Thoracic aorta (tissue), 2 donors: ENCODE measurements at regions not wholly inside any gene's neighbourhood (a gene's known extent, or its start where the extent isn't known, plus 50 kb on each side); places are given as distances from the start of the nearest gene placed in this dataset.

ENCODE experiments used
- ATAC-seq: fragments of 150-250 bp; one replicate; pipeline ENCODE4 v1.8.0; 2017; ENCODE audit warnings: low read depth; ENCODE audit not compliant: insufficient number of reproducible peaks, low FRiP score
- DNase-seq: peaks from one replicate; pipeline ENCODE4 v3.0.0-alpha.2; 2020; ENCODE audit warnings: low spot score
- H3K27ac ChIP-seq, 2 donors: fragments of 200-600 bp; sonication (generic); 1 replicate in 1 of 2; 2 replicates in 1 of 2; pipeline ENCODE4 v1.5.1; 2016; ENCODE audit warnings: mild to moderate bottlenecking in 2 of 2, moderate library complexity in 2 of 2
- H3K27me3 ChIP-seq: fragments of 200-600 bp; sonication (generic); replicated peaks from 2 replicates; pipeline ENCODE4 v1.6.0; 2016; ENCODE audit warnings: mild to moderate bottlenecking; ENCODE audit not compliant: insufficient read depth
- H3K36me3 ChIP-seq: fragments of 200-600 bp; sonication (generic); one replicate; pipeline ENCODE4 v1.5.1; 2016
- H3K4me1 ChIP-seq, 2 donors: fragments of 200-600 bp; sonication (generic); 1 replicate in 1 of 2; 2 replicates in 1 of 2; pipeline versions ENCODE4 v1.5.1 to v1.6.0; 2016; ENCODE audit warnings: low read depth in 2 of 2, mild to moderate bottlenecking in 1 of 2; ENCODE audit not compliant: control insufficient read depth in 1 of 2
- H3K4me3 ChIP-seq: fragments of 200-600 bp; sonication (generic); 2 replicates; pipeline ENCODE4 v1.5.1; 2016; ENCODE audit warnings: mild to moderate bottlenecking
- H3K9me3 ChIP-seq: fragments of 200-600 bp; sonication (generic); 2 replicates; pipeline ENCODE4 v1.5.1; 2016
- CTCF ChIP-seq: fragments of 200-600 bp; sonication (generic); IDR thresholded peaks from one replicate; pipeline ENCODE4 v1.5.1; 2019; ENCODE audit warnings: antibody characterized with exemption

DNA sequence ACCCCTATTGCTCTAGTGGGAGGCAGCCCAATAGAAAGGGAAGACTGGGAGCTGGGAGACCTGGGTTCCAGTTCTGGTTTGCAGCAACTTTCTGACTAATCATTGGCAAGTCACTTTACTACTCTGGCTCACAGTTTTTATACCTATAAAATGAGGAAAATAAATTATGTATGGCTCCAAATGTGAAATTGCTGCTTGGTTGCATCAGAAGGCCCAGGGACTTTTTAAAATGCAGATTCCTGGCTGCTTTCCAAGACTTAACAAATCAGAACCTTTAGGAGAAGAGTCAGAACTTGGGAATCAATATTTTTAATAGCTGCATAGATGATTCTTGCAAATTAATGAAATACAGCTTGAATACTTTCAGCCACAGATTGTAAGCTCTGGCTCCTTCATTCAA is 943.9 kb downstream of the EPHA4 start:
- no peak for TF ChIP-seq CTCF

DNA sequence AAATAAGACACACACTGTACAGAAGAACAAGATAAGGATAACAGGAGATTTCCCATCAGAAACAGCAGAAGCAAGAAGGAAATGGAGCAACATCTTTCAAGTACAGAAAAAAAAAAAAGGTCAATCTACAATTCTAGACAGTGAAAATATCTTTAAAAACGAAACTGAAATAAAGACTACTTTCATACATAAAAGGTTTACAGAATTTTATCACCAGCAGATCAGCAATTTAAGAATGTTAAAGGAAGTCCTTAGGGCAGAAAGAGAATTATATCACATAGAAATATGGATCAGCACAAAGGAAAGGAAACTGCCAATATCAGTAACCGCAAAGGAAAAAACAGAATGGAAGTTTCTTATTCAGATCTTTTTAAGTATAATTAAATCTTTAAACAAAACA is 931.0 kb downstream of the EPHA4 start:
- DNase-seq (no peak), ATAC-seq (no peak)
- Histone ChIP-seq H3K36me3 (no peaks in the 10 kb centered on the region), H3K27ac (no peak overlapping the region), H3K4me3 (no peak overlapping the region), H3K4me1 (no peaks in the 10 kb centered on the region), H3K27me3 (no peaks in the 10 kb centered on the region), H3K9me3 (no peaks in the 10 kb centered on the region)
- no peak for TF ChIP-seq CTCF

More for the DNA sequence above, 943.9 kb downstream of the EPHA4 start:
- Histone ChIP-seq H3K4me3 (no peak overlapping the region), H3K36me3 (no peaks in the 10 kb centered on the region), H3K9me3 (no peaks in the 10 kb centered on the region), H3K27me3 (no peaks in the 10 kb centered on the region), H3K27ac (no peak overlapping the region), H3K4me1 (no peaks in the 10 kb centered on the region)
- no peak for ATAC-seq
- no peak for DNase-seq

DNA sequence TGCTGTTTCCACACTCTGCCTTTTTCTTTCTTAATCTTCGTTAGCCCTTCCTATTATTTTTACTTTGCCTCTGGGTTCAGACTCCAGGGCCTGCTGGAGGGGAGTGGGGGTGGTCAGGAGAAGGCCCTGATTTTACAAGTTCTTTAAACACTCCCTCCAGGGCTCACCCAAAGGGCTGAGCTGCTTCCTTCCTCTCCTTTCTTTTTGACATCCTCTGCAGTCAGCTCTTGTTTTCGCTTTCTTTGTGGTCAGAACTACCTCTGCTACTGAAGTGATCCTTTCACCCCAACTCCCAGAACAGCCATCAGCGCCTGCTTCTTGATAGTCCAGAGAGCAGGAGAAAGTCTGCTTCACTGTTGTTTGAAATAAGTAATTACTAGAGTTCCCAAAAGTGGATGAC is 925.7 kb downstream of the EPHA4 start:
- H3K9me3 ChIP-seq = no peaks in the 10 kb centered on the region
- H3K27me3 ChIP-seq = no peaks in the 10 kb centered on the region
- no peak for DNase-seq
- ATAC-seq = no peak
- TF ChIP-seq CTCF = no peak
- H3K36me3 ChIP-seq = no peaks in the 10 kb centered on the region
- H3K4me1 ChIP-seq = no peaks in the 10 kb centered on the region
- H3K27ac ChIP-seq = no peak overlapping the region
- no peak overlapping the region for H3K4me3 ChIP-seq

DNA sequence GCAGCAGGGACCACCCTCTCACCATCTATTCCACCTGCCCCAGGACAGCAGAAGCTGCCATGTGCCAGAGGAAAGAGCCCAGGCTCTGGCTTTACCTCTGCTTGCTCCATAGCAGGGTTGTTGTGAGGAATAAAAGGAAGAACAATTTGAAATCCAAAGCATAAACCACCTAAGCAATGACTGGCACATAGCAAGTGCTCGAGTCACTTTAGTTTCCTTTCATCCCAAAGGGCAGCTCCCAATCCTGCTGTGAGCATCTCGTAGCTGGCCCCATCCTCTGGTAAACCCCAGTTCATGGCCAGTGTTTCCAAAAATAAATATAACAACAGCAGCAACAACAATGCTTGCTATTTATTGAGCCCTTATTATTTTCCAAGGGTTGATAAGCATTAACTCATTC is 923.5 kb downstream of the EPHA4 start:
- no peak for TF ChIP-seq CTCF
- no peaks in the 10 kb centered on the region for H3K36me3 ChIP-seq
- DNase-seq = no peak
- no peaks in the 10 kb centered on the region for H3K9me3 ChIP-seq
- no peaks in the 10 kb centered on the region for H3K4me1 ChIP-seq
- H3K4me3 ChIP-seq = no peak overlapping the region
- ATAC-seq = no peak
- no peaks in the 10 kb centered on the region for H3K27me3 ChIP-seq
- no peak overlapping the region for H3K27ac ChIP-seq

- H3K4me3 ChIP-seq = no peak overlapping the region
- H3K27me3 ChIP-seq = no peaks in the 10 kb centered on the region
- H3K4me1 ChIP-seq = no peaks in the 10 kb centered on the region
- H3K36me3 ChIP-seq = no peaks in the 10 kb centered on the region
- no peaks in the 10 kb centered on the region for H3K9me3 ChIP-seq
- H3K27ac ChIP-seq = no peak overlapping the region
- DNase-seq (no peak), ATAC-seq (no peak)
- TF ChIP-seq CTCF = no peak
Observed at GRCh38 chr2:220653776-220654175, 918.3 kb downstream of the EPHA4 start.
